ENCODE measurements at regions not wholly inside any gene's neighbourhood (a gene's known extent, or its start where the extent isn't known, plus 50 kb on each side); places are given as distances from the start of the nearest gene placed in this dataset.
"Not testable (repeated sequence)": the region's sequence is repeated elsewhere in the genome, so short reads cannot be mapped to it uniquely, and the experiment has no call there.

GRCh38 chrX:47723689-47724088 is 64.7 kb upstream of the UXT start:
- Histone ChIP-seq H3K18ac (ENCODE audit: low read length) (no peak overlapping the region), H3K9ac (ENCODE audit: low read length) (no peak overlapping the region), H4K8ac (ENCODE audit: low read depth, low read length) (no peak overlapping the region), H3K4me2 (ENCODE audit: low read length) (no peak overlapping the region), H3K27me3 (ENCODE audit: insufficient read depth, low read length, poor library complexity) (no peaks in the 10 kb centered on the region), H3K23ac (ENCODE audit: low read length) (no peak overlapping the region), H2AK5ac (ENCODE audit: low read length) (no peak overlapping the region), H3K4me1 (ENCODE audit: control insufficient read depth, low read depth, low read length) (no peaks in the 10 kb centered on the region), H3K79me2 (ENCODE audit: control insufficient read depth, insufficient read depth, low read length) (no peaks in the 10 kb centered on the region), H3K4ac (ENCODE audit: low read depth, low read length) (no peak overlapping the region), H2BK120ac (ENCODE audit: low read depth, low read length) (no peak overlapping the region), H3K36me3 (ENCODE audit: control insufficient read depth, insufficient read depth, low read length) (no peaks in the 10 kb centered on the region), H3K27ac (ENCODE audit: low read depth, low read length) (no peak overlapping the region), H2BK15ac (replicated peaks; ENCODE audit: low read depth) (no peak overlapping the region), H4K5ac (ENCODE audit: low read length) (no peak overlapping the region), H3K56ac (ENCODE audit: low read length) (no peak overlapping the region), H3K79me1 (ENCODE audit: low read length) (no peaks in the 10 kb centered on the region), H3K4me3 (ENCODE audit: low read length) (no peak overlapping the region), H2BK5ac (ENCODE audit: low read length) (no peak overlapping the region)
- DNase-seq = peak; percentile 40
- no CpG with 5 or more reads among the region's 9 CpGs for WGBS (ENCODE audit: extremely low coverage, insufficient coverage, low lambda C conversion rate)

GRCh38 chrX:47723083-47723482 is 64.1 kb upstream of the UXT start:
- H3K36me3 ChIP-seq (ENCODE audit: control insufficient read depth, insufficient read depth, low read length) = no peaks in the 10 kb centered on the region
- H3K18ac ChIP-seq (ENCODE audit: low read length) = no peak overlapping the region
- no CpG with 5 or more reads among the region's 5 CpGs for WGBS (ENCODE audit: extremely low coverage, insufficient coverage, low lambda C conversion rate)
- H3K9ac ChIP-seq (ENCODE audit: low read length) = no peak overlapping the region
- H4K5ac ChIP-seq (ENCODE audit: low read length) = no peak overlapping the region
- no peak overlapping the region for H3K4me2 ChIP-seq (ENCODE audit: low read length)
- H3K56ac ChIP-seq (ENCODE audit: low read length) = no peak overlapping the region
- H2BK5ac ChIP-seq (ENCODE audit: low read length) = no peak overlapping the region
- H3K23ac ChIP-seq (ENCODE audit: low read length) = no peak overlapping the region
- H3K27me3 ChIP-seq (ENCODE audit: insufficient read depth, low read length, poor library complexity) = no peaks in the 10 kb centered on the region
- H4K8ac ChIP-seq (ENCODE audit: low read depth, low read length) = no peak overlapping the region
- no peak overlapping the region for H3K4me3 ChIP-seq (ENCODE audit: low read length)
- H3K27ac ChIP-seq (ENCODE audit: low read depth, low read length) = no peak overlapping the region
- H2BK15ac ChIP-seq (replicated peaks; ENCODE audit: low read depth) = no peak overlapping the region
- H3K79me1 ChIP-seq (ENCODE audit: low read length) = no peaks in the 10 kb centered on the region
- H3K79me2 ChIP-seq (ENCODE audit: control insufficient read depth, insufficient read depth, low read length) = no peaks in the 10 kb centered on the region
- no peak overlapping the region for H2BK120ac ChIP-seq (ENCODE audit: low read depth, low read length)
- H2AK5ac ChIP-seq (ENCODE audit: low read length) = no peak overlapping the region
- H3K4ac ChIP-seq (ENCODE audit: low read depth, low read length) = no peak overlapping the region
- no peak for DNase-seq
- H3K4me1 ChIP-seq (ENCODE audit: control insufficient read depth, low read depth, low read length) = no peaks in the 10 kb centered on the region

- Histone ChIP-seq H3K4ac (ENCODE audit: low read depth, low read length) (no peak overlapping the region), H3K36me3 (ENCODE audit: control insufficient read depth, insufficient read depth, low read length) (no peaks in the 10 kb centered on the region), H2BK120ac (ENCODE audit: low read depth, low read length) (no peak overlapping the region), H3K79me2 (ENCODE audit: control insufficient read depth, insufficient read depth, low read length) (no peaks in the 10 kb centered on the region), H3K56ac (ENCODE audit: low read length) (no peak overlapping the region), H3K18ac (ENCODE audit: low read length) (no peak overlapping the region), H4K8ac (ENCODE audit: low read depth, low read length) (no peak overlapping the region), H3K23ac (ENCODE audit: low read length) (no peak overlapping the region), H2BK15ac (replicated peaks; ENCODE audit: low read depth) (no peak overlapping the region), H2AK5ac (ENCODE audit: low read length) (no peak overlapping the region), H3K27me3 (ENCODE audit: insufficient read depth, low read length, poor library complexity) (no peaks in the 10 kb centered on the region), H3K27ac (ENCODE audit: low read depth, low read length) (no peak overlapping the region), H3K4me2 (ENCODE audit: low read length) (no peak overlapping the region), H3K4me1 (ENCODE audit: control insufficient read depth, low read depth, low read length) (no peaks in the 10 kb centered on the region), H2BK5ac (ENCODE audit: low read length) (no peak overlapping the region), H3K79me1 (ENCODE audit: low read length) (no peaks in the 10 kb centered on the region), H3K9ac (ENCODE audit: low read length) (no peak overlapping the region), H4K5ac (ENCODE audit: low read length) (no peak overlapping the region), H3K4me3 (ENCODE audit: low read length) (no peak overlapping the region)
- DNase-seq = no peak
- WGBS (ENCODE audit: extremely low coverage, insufficient coverage, low lambda C conversion rate) = no CpG with 5 or more reads among the region's 3 CpGs
These were observed 63.3 kb upstream of the UXT start for GRCh38 chrX:47722260-47722659.

GRCh38 chrX:47715078-47715477 is 56.1 kb upstream of the UXT start:
- H3K23ac ChIP-seq (ENCODE audit: low read length); H3K9ac ChIP-seq (ENCODE audit: low read length); H3K27ac ChIP-seq (ENCODE audit: low read depth, low read length); H3K4me2 ChIP-seq (ENCODE audit: low read length); H2AK5ac ChIP-seq (ENCODE audit: low read length); DNase-seq; H3K79me2 ChIP-seq (ENCODE audit: control insufficient read depth, insufficient read depth, low read length); H4K5ac ChIP-seq (ENCODE audit: low read length); H3K4me3 ChIP-seq (ENCODE audit: low read length); H3K79me1 ChIP-seq (ENCODE audit: low read length); H4K8ac ChIP-seq (ENCODE audit: low read depth, low read length); H3K36me3 ChIP-seq (ENCODE audit: control insufficient read depth, insufficient read depth, low read length); H3K27me3 ChIP-seq (ENCODE audit: insufficient read depth, low read length, poor library complexity); H3K4ac ChIP-seq (ENCODE audit: low read depth, low read length); H3K4me1 ChIP-seq (ENCODE audit: control insufficient read depth, low read depth, low read length); H2BK120ac ChIP-seq (ENCODE audit: low read depth, low read length); H3K18ac ChIP-seq (ENCODE audit: low read length); H2BK5ac ChIP-seq (ENCODE audit: low read length); H2BK15ac ChIP-seq (replicated peaks; ENCODE audit: low read depth); H3K56ac ChIP-seq (ENCODE audit: low read length): not testable (repeated sequence)
- WGBS (ENCODE audit: extremely low coverage, insufficient coverage, low lambda C conversion rate) = no CpG with 5 or more reads among the region's 3 CpGs

- H3K4me2 ChIP-seq (ENCODE audit: low read length); H3K9ac ChIP-seq (ENCODE audit: low read length); H3K23ac ChIP-seq (ENCODE audit: low read length); H3K4ac ChIP-seq (ENCODE audit: low read depth, low read length); H3K79me1 ChIP-seq (ENCODE audit: low read length); H4K8ac ChIP-seq (ENCODE audit: low read depth, low read length); H3K27me3 ChIP-seq (ENCODE audit: insufficient read depth, low read length, poor library complexity); H3K18ac ChIP-seq (ENCODE audit: low read length); H3K4me3 ChIP-seq (ENCODE audit: low read length); H2AK5ac ChIP-seq (ENCODE audit: low read length); H4K5ac ChIP-seq (ENCODE audit: low read length); H3K27ac ChIP-seq (ENCODE audit: low read depth, low read length); H2BK120ac ChIP-seq (ENCODE audit: low read depth, low read length); H3K79me2 ChIP-seq (ENCODE audit: control insufficient read depth, insufficient read depth, low read length); H2BK15ac ChIP-seq (replicated peaks; ENCODE audit: low read depth); H3K36me3 ChIP-seq (ENCODE audit: control insufficient read depth, insufficient read depth, low read length); H3K4me1 ChIP-seq (ENCODE audit: control insufficient read depth, low read depth, low read length); H3K56ac ChIP-seq (ENCODE audit: low read length); H2BK5ac ChIP-seq (ENCODE audit: low read length): not testable (repeated sequence)
- WGBS (ENCODE audit: extremely low coverage, insufficient coverage, low lambda C conversion rate) = no CpG with 5 or more reads among the region's 4 CpGs
- peak; percentile 45 for DNase-seq
These were observed 53.7 kb upstream of the UXT start for GRCh38 chrX:47712675-47713074.

- Histone ChIP-seq H3K18ac (ENCODE audit: low read length) (no peak overlapping the region), H4K5ac (ENCODE audit: low read length) (no peak overlapping the region), H3K9ac (ENCODE audit: low read length) (no peak overlapping the region), H3K4me1 (ENCODE audit: control insufficient read depth, low read depth, low read length) (no peaks in the 10 kb centered on the region), H3K4ac (ENCODE audit: low read depth, low read length) (no peak overlapping the region), H3K4me2 (ENCODE audit: low read length) (no peak overlapping the region), H3K79me1 (ENCODE audit: low read length) (no peaks in the 10 kb centered on the region), H2BK15ac (replicated peaks; ENCODE audit: low read depth) (no peak overlapping the region), H3K36me3 (ENCODE audit: control insufficient read depth, insufficient read depth, low read length) (no peaks in the 10 kb centered on the region), H3K23ac (ENCODE audit: low read length) (no peak overlapping the region), H2BK5ac (ENCODE audit: low read length) (no peak overlapping the region), H3K79me2 (ENCODE audit: control insufficient read depth, insufficient read depth, low read length) (no peaks in the 10 kb centered on the region), H3K27ac (ENCODE audit: low read depth, low read length) (no peak overlapping the region), H4K8ac (ENCODE audit: low read depth, low read length) (no peak overlapping the region), H2BK120ac (ENCODE audit: low read depth, low read length) (no peak overlapping the region), H3K56ac (ENCODE audit: low read length) (no peak overlapping the region), H3K4me3 (ENCODE audit: low read length) (no peak overlapping the region), H2AK5ac (ENCODE audit: low read length) (no peak overlapping the region), H3K27me3 (ENCODE audit: insufficient read depth, low read length, poor library complexity) (no peaks in the 10 kb centered on the region)
- WGBS (ENCODE audit: extremely low coverage, insufficient coverage, low lambda C conversion rate) = no CpG with 5 or more reads among the region's 1 CpG
- DNase-seq = no peak
These were observed 51.3 kb upstream of the UXT start for GRCh38 chrX:47710252-47710651.

Measured in mesendoderm (in vitro differentiated cells).